Adipocyte (in vitro differentiated cells): ENCODE measurements at regions not wholly inside any gene's neighbourhood (a gene's known extent, or its start where the extent isn't known, plus 50 kb on each side); places are given as distances from the start of the nearest gene placed in this dataset.

Experiments used
- DNase-seq: peaks from one replicate; pipeline ENCODE4 v3.0.0-alpha.2; 2015; ENCODE audit warnings: low read depth
- H3K27me3 ChIP-seq: replicated peaks from 2 replicates; pipeline ENCODE4 v1.7.0; 2013; ENCODE audit warnings: mild to moderate bottlenecking, low read length, moderate library complexity; ENCODE audit not compliant: control insufficient read depth, insufficient read depth
- H3K36me3 ChIP-seq: 2 replicates; pipeline ENCODE4 v1.7.0; 2013; ENCODE audit warnings: low read length, mild to moderate bottlenecking, moderate library complexity; ENCODE audit not compliant: control insufficient read depth, insufficient read depth, severe bottlenecking
- H3K4me1 ChIP-seq: 2 replicates; pipeline ENCODE4 v1.7.0; 2013; ENCODE audit warnings: mild to moderate bottlenecking, low read length, moderate library complexity; ENCODE audit not compliant: control insufficient read depth, insufficient read depth
- H3K4me3 ChIP-seq: 2 replicates; pipeline ENCODE4 v1.7.0; 2013; ENCODE audit warnings: mild to moderate bottlenecking, low read length, moderate library complexity
- H3K9ac ChIP-seq: 2 replicates; pipeline ENCODE4 v1.7.0; 2013; ENCODE audit warnings: mild to moderate bottlenecking, low read length, moderate library complexity
- H3K9me3 ChIP-seq: 2 replicates; pipeline ENCODE4 v1.7.0; 2013; ENCODE audit warnings: mild to moderate bottlenecking, low read length, moderate library complexity; ENCODE audit not compliant: control insufficient read depth

DNA sequence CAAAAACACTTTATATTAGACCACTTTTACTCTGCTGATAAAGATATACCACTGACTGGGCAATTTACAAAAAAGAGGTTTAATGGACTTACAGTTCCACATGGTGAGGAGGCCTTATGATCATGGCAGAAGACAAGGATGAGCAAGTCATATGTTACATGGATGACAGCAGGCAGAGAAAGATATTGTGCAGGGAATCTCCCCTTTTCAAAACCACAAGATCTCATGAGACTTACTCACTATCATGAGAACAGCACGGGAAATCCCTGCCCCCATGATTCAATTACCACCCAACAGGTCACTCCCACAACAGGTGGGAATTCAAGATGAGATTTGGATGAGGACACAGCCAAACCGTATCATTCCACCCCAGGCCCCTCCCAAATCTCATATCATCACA is 1383.8 kb upstream of the MAP3K7 start:
- H3K9ac ChIP-seq, result no peak overlapping the region
- H3K4me3 ChIP-seq, result no peak overlapping the region
- no peak for DNase-seq
- H3K27me3 ChIP-seq, result no peaks in the 10 kb centered on the region
- H3K4me1 ChIP-seq, result no peaks in the 10 kb centered on the region
- H3K9me3 ChIP-seq, result peaks cover 11% of the 10 kb centered on the region
- H3K36me3 ChIP-seq, result no peaks in the 10 kb centered on the region

DNA sequence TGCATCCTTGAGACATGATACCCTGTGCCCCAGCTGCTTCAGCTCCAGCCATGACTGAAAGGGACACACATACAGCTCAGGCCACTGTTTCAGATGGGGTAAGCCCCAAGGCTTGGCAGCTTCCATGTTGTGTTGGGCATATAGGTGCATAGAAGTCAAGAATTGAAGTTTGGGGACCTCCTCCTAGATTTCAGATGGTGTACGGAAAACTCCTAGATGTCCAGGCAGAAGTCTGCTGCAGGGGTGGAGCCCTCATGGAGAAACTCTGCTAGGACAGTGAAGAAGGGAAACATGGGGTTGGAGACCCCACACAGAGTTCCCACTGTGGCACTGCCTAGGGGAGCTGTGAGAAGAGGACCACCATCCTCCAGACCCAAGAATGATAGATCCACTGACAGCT is 1379.0 kb upstream of the MAP3K7 start:
- Histone ChIP-seq H3K4me3 (no peak overlapping the region), H3K27me3 (no peaks in the 10 kb centered on the region), H3K36me3 (no peaks in the 10 kb centered on the region), H3K9ac (no peak overlapping the region), H3K4me1 (peaks cover 11% of the 10 kb centered on the region), H3K9me3 (peaks cover 6% of the 10 kb centered on the region)
- no peak for DNase-seq

DNA sequence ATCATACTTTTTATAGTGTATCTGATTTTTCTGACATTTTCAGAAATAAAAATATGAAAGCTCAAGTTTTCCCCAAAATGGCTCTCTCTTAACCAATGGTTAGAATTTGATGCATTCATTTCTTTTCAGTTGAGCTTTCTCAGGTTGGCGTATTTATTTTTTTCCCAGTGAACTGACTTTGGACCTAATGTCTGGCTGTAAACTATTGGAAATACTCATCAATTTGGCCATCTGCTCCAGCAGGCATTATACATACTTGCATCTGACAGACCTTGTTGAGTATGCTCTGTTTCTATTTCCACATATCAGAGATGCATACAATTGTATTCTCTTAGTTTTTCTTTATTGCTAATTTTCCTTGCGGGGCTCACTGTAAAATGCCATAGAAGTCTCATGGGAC is 1374.8 kb upstream of the MAP3K7 start:
- H3K27me3 ChIP-seq, result no peaks in the 10 kb centered on the region

DNA sequence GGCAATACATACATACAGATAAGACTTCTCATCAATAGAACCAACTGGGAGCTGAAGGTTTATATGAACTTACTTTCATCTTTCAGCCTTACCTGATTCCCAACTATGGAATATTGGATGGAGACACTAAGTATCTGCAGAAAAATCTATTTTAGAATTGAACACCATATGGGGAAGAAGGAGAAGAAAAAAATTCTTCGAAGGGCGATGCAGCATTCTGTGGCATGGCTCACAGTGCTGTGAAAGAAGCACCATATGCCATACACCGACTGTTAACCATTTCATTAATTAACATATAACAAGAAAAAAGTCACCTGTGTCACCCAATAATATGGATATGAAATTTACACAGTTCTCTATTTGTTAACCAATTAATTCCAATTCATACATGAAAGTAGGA is 1374.4 kb upstream of the MAP3K7 start:
- no peak for DNase-seq
- H3K9me3 ChIP-seq, result peaks cover 6% of the 10 kb centered on the region
- H3K27me3 ChIP-seq, result no peaks in the 10 kb centered on the region
- H3K4me3 ChIP-seq, result no peak overlapping the region
- no peak overlapping the region for H3K9ac ChIP-seq
- H3K36me3 ChIP-seq, result no peaks in the 10 kb centered on the region
- H3K4me1 ChIP-seq, result peaks cover 11% of the 10 kb centered on the region

More for the DNA sequence above, 1374.8 kb upstream of the MAP3K7 start:
- DNase-seq, result no peak
- H3K36me3 ChIP-seq, result no peaks in the 10 kb centered on the region
- no peak overlapping the region for H3K9ac ChIP-seq
- no peak overlapping the region for H3K4me3 ChIP-seq
- H3K9me3 ChIP-seq, result peaks cover 6% of the 10 kb centered on the region
- H3K4me1 ChIP-seq, result peaks cover 11% of the 10 kb centered on the region

DNA sequence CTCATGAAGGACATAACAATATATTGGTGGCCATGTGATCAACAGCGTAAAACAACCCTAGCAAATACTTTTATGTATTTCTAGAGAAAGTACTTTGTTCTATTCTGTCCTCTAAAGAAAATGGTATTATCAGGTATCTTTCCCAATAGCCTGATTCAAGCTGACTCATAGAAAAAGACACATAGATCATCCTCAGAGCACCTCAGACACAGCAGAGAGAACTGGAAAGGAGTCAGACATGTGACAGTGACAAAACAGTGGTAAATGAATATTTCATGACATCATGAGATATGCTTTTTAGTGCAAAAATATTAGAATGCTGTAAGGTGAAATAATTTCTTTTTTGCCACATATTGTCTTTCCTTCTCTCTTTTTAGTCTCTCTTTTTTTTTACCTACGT is 1355.0 kb upstream of the MAP3K7 start:
- Histone ChIP-seq H3K9ac (no peak overlapping the region), H3K4me1 (no peaks in the 10 kb centered on the region), H3K9me3 (peaks cover 11% of the 10 kb centered on the region), H3K4me3 (no peak overlapping the region), H3K27me3 (no peaks in the 10 kb centered on the region), H3K36me3 (no peaks in the 10 kb centered on the region)
- DNase-seq, result no peak

DNA sequence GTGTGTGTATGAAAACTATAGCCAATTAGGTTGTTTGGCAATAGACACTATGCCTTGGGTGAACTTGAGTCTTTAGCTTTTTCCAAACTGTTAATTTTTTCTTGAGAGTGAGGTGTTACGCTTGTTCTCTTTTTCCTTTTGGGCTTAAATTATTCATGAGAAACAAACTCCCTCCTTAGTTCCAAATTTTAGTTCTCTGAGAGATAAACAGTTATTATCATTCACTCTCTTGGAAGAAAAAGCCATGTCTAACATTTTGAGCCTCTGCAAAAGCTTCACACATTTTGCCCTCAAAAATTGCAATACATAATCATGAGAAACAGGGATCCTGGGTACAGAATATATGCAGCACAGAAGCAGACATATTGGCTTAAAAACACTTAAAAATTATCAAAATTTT is 1353.9 kb upstream of the MAP3K7 start:
- peaks cover 6% of the 10 kb centered on the region for H3K9me3 ChIP-seq
- DNase-seq, result no peak
- H3K4me1 ChIP-seq, result no peaks in the 10 kb centered on the region
- H3K27me3 ChIP-seq, result no peaks in the 10 kb centered on the region
- H3K9ac ChIP-seq, result no peak overlapping the region
- H3K4me3 ChIP-seq, result no peak overlapping the region
- H3K36me3 ChIP-seq, result no peaks in the 10 kb centered on the region

DNA sequence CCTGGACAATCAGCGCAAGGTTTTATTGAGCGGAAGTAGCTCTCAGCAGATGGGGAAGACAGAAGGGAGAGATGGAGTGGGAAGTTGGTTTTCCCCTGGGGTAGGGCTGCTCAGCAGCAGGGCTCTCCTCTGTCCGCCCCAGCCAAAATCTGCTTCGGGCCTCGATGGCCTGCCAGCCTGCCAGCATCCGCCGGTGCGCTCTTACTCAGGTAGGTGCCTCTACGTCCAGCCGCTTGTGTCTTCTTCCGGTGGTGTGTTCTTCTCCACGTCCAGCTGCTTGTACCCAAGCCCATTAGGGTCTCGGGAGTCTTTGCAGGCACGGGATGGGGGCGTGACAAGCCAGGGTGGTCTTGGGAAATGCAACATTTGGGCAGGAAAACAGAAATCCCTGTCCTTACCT is 1340.0 kb upstream of the MAP3K7 start:
- H3K4me1 ChIP-seq, result no peaks in the 10 kb centered on the region
- no peak overlapping the region for H3K4me3 ChIP-seq
- H3K9me3 ChIP-seq, result peaks cover 11% of the 10 kb centered on the region
- H3K9ac ChIP-seq, result no peak overlapping the region
- H3K36me3 ChIP-seq, result no peaks in the 10 kb centered on the region
- DNase-seq, result no peak
- no peaks in the 10 kb centered on the region for H3K27me3 ChIP-seq

DNA sequence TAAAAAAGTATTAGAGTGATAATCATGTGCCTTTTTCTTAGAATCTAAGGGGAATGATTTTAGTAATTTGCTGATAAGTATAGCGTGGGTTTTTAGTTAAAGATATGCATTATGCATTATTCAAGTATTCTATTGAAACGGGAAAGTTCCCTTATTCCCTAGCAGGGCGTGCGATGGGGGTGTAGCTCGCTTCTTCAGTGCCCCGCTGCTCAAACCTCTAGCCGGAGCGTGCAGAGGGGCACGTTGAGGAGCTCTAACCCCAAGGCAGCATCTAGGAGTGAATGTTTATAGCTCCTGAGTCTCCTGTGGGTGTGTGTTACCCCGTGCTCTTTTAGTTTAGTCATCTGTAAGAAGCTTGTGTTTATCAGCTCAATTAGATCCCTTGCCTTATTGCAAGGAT is 1339.5 kb upstream of the MAP3K7 start:
- Histone ChIP-seq H3K4me3 (no peak overlapping the region), H3K9me3 (peaks cover 11% of the 10 kb centered on the region), H3K9ac (no peak overlapping the region), H3K4me1 (no peaks in the 10 kb centered on the region), H3K27me3 (no peaks in the 10 kb centered on the region), H3K36me3 (no peaks in the 10 kb centered on the region)
- DNase-seq, result no peak

DNA sequence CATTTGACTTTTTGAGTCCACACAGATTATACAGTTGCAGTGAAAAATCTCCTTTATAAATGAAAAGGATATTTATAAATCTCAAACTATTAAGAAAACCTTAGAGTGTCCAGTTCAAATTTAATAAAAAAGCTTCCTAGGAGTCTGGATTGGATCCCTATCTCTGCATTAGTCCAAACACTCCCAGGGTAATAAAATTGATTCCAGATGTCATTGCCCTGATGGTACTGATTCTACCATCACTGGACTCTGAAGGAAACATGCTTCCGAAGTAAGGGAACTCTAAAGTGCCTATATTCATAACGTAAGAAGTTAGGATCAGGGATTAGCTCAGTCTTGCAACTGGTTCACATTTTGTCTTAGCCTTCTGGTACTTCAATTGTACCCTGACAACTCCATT is 1325.1 kb upstream of the MAP3K7 start:
- Histone ChIP-seq H3K9me3 (peaks cover 7% of the 10 kb centered on the region), H3K9ac (no peak overlapping the region), H3K4me1 (no peaks in the 10 kb centered on the region), H3K4me3 (no peak overlapping the region), H3K36me3 (no peaks in the 10 kb centered on the region), H3K27me3 (no peaks in the 10 kb centered on the region)
- no peak for DNase-seq

DNA sequence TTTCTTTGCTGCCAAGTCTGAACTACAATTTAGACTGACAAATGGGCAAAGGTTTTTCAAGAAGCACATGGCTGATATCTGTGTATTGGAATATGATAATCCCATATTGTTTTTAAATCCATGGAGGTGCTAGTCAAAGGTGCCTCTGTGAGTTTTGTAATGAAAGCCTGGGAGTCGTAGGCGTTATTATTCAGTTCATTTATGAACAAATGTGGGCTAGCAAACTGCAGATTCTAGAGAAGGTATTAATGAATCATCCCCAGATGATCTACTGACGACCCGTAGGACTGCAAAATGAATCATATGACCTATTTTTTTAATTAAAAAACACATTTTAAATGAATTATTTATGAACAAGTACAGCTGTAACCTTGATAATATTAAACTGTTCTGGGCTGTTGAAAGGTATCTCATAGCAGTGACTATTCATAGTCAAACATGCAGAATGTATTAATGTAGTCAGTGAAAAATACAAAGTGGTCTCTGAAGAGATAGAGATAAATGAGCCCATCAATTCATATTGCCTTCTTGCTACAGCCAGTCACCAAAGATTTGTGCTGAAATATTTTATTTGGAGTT is 1317.8 kb upstream of the MAP3K7 start:
- Histone ChIP-seq H3K4me3 (no peak overlapping the region), H3K27me3 (no peaks in the 10 kb centered on the region), H3K9ac (no peak overlapping the region), H3K4me1 (no peaks in the 10 kb centered on the region), H3K36me3 (no peaks in the 10 kb centered on the region), H3K9me3 (peaks cover 5% of the 10 kb centered on the region)
- no peak for DNase-seq

DNA sequence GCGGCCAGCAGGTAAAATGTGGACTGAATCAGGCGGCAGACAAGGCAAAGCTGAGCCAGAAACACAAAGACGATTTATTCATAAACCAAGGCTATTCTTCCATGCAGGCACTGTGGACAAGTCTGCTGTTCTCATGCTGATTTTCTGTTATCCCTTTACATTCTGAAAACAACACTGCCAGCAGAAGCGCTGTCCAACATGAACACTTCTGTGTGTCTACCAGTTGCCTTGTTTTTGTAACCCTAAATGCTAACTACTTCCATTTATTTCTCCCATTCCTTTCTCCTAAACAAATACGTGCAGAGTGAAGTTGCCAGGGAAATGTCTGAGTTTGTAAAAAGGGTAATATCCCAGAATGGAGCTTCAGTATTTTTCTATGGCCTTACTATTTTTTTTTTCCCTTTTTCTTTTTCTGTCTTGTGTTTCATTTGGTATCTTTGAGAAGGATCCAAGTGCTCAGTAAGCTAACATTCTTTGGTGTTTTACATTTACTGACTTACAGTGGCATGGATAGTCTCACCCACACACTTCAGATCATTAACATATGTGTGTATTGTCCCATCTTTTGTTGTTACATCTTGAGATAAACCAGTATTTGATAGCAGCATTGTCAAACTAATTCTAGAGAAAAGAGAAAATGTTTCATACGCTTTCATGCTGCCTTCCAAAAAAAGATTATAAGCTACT is 1308.9 kb upstream of the MAP3K7 start:
- H3K9me3 ChIP-seq, result peaks cover 15% of the 10 kb centered on the region
- no peaks in the 10 kb centered on the region for H3K27me3 ChIP-seq
- no peak overlapping the region for H3K9ac ChIP-seq
- no peak overlapping the region for H3K4me3 ChIP-seq
- no peaks in the 10 kb centered on the region for H3K36me3 ChIP-seq
- no peaks in the 10 kb centered on the region for H3K4me1 ChIP-seq
- DNase-seq, result no peak
